Adrenal gland (tissue), 9 donors: ENCODE measurements at regions not wholly inside any gene's neighbourhood (a gene's known extent, or its start where the extent isn't known, plus 50 kb on each side); places are given as distances from the start of the nearest gene placed in this dataset.

Experiments
- DNase-seq, 7 donors: peaks; one replicate each; pipeline ENCODE4 v3.0.0-alpha.2; 2019 to 2020
- H3K27ac ChIP-seq, 5 donors: fragments of 200-600 bp; sonication (generic) in 4 of 5; 1 replicate in 3 of 5; 2 replicates in 2 of 5; pipeline versions ENCODE4 v1.5.1 to v1.8.0; 2016 to 2020; ENCODE audit warnings: mild to moderate bottlenecking in 1 of 5
- H3K27me3 ChIP-seq: fragments of 200-600 bp; 2 replicates; pipeline ENCODE4 v1.8.0; 2021
- H3K36me3 ChIP-seq, 2 donors: fragments of 200-600 bp; replicated peaks in 1 of 2; 1 replicate in 1 of 2; 2 replicates in 1 of 2; pipeline versions ENCODE4 v1.5.1 to v1.8.0; 2018 to 2022
- H3K4me1 ChIP-seq, 2 donors: fragments of 200-600 bp; replicated peaks in 1 of 2; 1 replicate in 1 of 2; 2 replicates in 1 of 2; pipeline versions ENCODE4 v1.5.1 to v1.8.0; 2018 to 2021
- H3K4me3 ChIP-seq, 4 donors: fragments of 200-600 bp; sonication (generic) in 3 of 4; one replicate each; pipeline ENCODE4 v1.5.1; 2016 to 2018
- H3K9me3 ChIP-seq, 3 donors: fragments of 200-600 bp; sonication (generic) in 1 of 3; replicated peaks in 1 of 3; 1 replicate in 2 of 3; 2 replicates in 1 of 3; pipeline versions ENCODE4 v1.5.1 to v1.8.0; 2016 to 2021
- POLR2A ChIP-seq, 2 donors: fragments of 450-650 bp; IDR thresholded peaks; one replicate each; pipeline ENCODE4 v1.6.1; 2017; ENCODE audit warnings: antibody characterized with exemption in 2 of 2, mild to moderate bottlenecking in 2 of 2, moderate library complexity in 1 of 2
- WGBS, 4 donors: extraction: QIAGEN DNeasy Blood & Tissue Kit in 2 of 4; methylation state at CpG; one replicate each; pipeline versions ENCODE4 v1.1.5 to v1.1.7; 2013 to 2017; 5-methylcytosine and 5-hydroxymethylcytosine counted together
- intact Hi-C, 2 donors: fragments of 100-400 bp; cut with DNase I; formaldehyde crosslinking; loops; one replicate each; pipeline versions ENCODE4 v1.14.1 to v1.15.0; 2022 to 2023
- TF ChIP-seq, protein P1 (sequence below), 6 experiments: fragments of 450-650 bp in 4 of 6; fragments of 200-600 bp in 2 of 6; sonication (generic) in 1 of 6; IDR thresholded peaks; 1 replicate in 5 of 6; 2 replicates in 1 of 6; pipeline versions ENCODE4 v1.5.1 to v1.8.0; 2016 to 2021; ENCODE audit warnings: antibody characterized with exemption in 6 of 6, mild to moderate bottlenecking in 2 of 6, moderate library complexity in 1 of 6
- donor health status: healthy with polysubstance abuse.
- donor health status: Bipolar disorder and iron deficiency.
- donor health status: DM: yes; HTN: yes; CAD: no.
- donor health status: DM: no; HTN: no; CAD: no.
- donor health status: DM: no; HTN: no; CAD: no.

GRCh38 chr16:86452451-86452850 is 57.9 kb upstream of the FOXF1 start:
- Histone ChIP-seq H3K4me3 (no peak overlapping the region), H3K9me3 (no peaks in the 10 kb centered on the region), H3K36me3 (no peaks in the 10 kb centered on the region), H3K27me3 (peaks cover 8% of the 10 kb centered on the region), H3K27ac (no peak overlapping the region), H3K4me1 (no peaks in the 10 kb centered on the region)
- no peak for TF ChIP-seq POLR2A (IDR thresholded peaks at IDR 0.05)
- TF ChIP-seq, protein P1, sequence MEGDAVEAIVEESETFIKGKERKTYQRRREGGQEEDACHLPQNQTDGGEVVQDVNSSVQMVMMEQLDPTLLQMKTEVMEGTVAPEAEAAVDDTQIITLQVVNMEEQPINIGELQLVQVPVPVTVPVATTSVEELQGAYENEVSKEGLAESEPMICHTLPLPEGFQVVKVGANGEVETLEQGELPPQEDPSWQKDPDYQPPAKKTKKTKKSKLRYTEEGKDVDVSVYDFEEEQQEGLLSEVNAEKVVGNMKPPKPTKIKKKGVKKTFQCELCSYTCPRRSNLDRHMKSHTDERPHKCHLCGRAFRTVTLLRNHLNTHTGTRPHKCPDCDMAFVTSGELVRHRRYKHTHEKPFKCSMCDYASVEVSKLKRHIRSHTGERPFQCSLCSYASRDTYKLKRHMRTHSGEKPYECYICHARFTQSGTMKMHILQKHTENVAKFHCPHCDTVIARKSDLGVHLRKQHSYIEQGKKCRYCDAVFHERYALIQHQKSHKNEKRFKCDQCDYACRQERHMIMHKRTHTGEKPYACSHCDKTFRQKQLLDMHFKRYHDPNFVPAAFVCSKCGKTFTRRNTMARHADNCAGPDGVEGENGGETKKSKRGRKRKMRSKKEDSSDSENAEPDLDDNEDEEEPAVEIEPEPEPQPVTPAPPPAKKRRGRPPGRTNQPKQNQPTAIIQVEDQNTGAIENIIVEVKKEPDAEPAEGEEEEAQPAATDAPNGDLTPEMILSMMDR (IDR thresholded peaks at IDR 0.05): no peak
- DNase-seq: no peak
- 67 to 89% (median 81%) methylated on average over 1 to 2 of the region's 2 CpGs for whole genome bisulfite sequencing, 4 donors
- intact Hi-C loops: no loop called here

- no peak for TF ChIP-seq POLR2A (IDR thresholded peaks at IDR 0.05)
- TF ChIP-seq, protein P1 (IDR thresholded peaks at IDR 0.05): no peak
- H3K4me1 ChIP-seq: no peaks in the 10 kb centered on the region
- 76 to 85% (median 80%) methylated on average over 10 of the region's 10 CpGs for WGBS, 4 donors
- no peak overlapping the region for H3K4me3 ChIP-seq
- DNase-seq: no peak
- intact Hi-C loops: no loop called here
- no peaks in the 10 kb centered on the region for H3K36me3 ChIP-seq
- H3K27ac ChIP-seq: no peak overlapping the region
- peaks cover 15% of the 10 kb centered on the region for H3K27me3 ChIP-seq
- H3K9me3 ChIP-seq: no peaks in the 10 kb centered on the region
Measured at GRCh38 chr16:86455116-86455515, 55.2 kb upstream of the FOXF1 start.

GRCh38 chr16:86455640-86456039 is 54.7 kb upstream of the FOXF1 start:
- Histone ChIP-seq H3K36me3 (no peaks in the 10 kb centered on the region), H3K27me3 (peaks cover 15% of the 10 kb centered on the region), H3K4me1 (no peaks in the 10 kb centered on the region), H3K4me3 (no peak overlapping the region), H3K27ac (no peak overlapping the region), H3K9me3 (no peaks in the 10 kb centered on the region)
- no peak for DNase-seq
- 51 to 58% (median 56%) methylated on average over 14 of the region's 14 CpGs for WGBS, 4 donors
- intact Hi-C loops: no loop called here
- TF ChIP-seq, protein P1 (IDR thresholded peaks at IDR 0.05): no peak
- no peak for TF ChIP-seq POLR2A (IDR thresholded peaks at IDR 0.05)

DNA sequence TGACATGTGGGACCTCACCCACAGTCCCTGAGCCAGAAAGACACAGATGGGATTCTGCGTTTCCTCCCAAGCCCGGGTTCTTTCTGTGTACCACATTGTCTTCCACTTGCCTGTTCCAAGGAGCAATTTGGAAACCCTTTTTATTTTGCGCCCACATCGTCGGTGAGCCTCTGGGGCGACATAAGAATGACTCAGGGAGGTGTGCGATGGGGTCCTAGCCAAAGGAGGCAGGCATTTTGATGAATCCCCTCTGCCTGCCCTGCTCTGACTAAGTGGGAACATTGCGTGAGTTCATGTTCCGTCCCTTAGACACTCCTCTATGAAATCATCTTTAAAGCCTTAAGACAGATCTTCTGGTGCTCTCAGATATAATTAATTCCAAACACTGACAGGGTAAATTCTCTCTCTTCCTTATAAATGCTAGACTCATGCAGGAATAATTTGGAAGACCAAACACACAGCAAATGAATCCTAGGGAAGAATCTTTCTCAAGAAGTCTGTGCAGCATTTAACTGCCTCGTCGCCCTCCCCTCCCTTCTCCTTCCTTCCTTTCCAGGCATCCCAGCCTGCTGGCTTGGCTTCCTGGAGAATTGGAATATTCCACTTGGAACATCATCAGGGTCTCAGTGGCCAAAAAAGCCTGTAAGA is 52.7 kb upstream of the FOXF1 start:
- peak overlapping the region in 1 of 5 donors; percentile 8 for H3K27ac ChIP-seq
- DNase-seq: no peak
- H3K36me3 ChIP-seq: no peaks in the 10 kb centered on the region
- no peak overlapping the region for H3K4me3 ChIP-seq
- TF ChIP-seq, protein P1 (IDR thresholded peaks at IDR 0.05): no peak
- no peak for TF ChIP-seq POLR2A (IDR thresholded peaks at IDR 0.05)
- H3K4me1 ChIP-seq: no peaks in the 10 kb centered on the region
- no peaks in the 10 kb centered on the region for H3K9me3 ChIP-seq
- WGBS, 4 donors: 36 to 48% (median 42%) methylated on average over 11 of the region's 11 CpGs
- H3K27me3 ChIP-seq: peaks cover 6% of the 10 kb centered on the region
- intact Hi-C loops: no loop called here
